NCI-H446 (cell line): ENCODE measurements at regions not wholly inside any gene's neighbourhood (a gene's known extent, or its start where the extent isn't known, plus 50 kb on each side); places are given as distances from the start of the nearest gene placed in this dataset.

Experiments used
- DNase-seq, 2 experiments: peaks; one replicate each; lab custom pipeline; 2025; lab: John Stamatoyannopoulos, UW

- peak in 1 of 2 experiments; percentile 37 for DNase-seq
Observed at GRCh38 chr1:76763738-76764137, 103.5 kb upstream of the ST6GALNAC5 start.

DNA sequence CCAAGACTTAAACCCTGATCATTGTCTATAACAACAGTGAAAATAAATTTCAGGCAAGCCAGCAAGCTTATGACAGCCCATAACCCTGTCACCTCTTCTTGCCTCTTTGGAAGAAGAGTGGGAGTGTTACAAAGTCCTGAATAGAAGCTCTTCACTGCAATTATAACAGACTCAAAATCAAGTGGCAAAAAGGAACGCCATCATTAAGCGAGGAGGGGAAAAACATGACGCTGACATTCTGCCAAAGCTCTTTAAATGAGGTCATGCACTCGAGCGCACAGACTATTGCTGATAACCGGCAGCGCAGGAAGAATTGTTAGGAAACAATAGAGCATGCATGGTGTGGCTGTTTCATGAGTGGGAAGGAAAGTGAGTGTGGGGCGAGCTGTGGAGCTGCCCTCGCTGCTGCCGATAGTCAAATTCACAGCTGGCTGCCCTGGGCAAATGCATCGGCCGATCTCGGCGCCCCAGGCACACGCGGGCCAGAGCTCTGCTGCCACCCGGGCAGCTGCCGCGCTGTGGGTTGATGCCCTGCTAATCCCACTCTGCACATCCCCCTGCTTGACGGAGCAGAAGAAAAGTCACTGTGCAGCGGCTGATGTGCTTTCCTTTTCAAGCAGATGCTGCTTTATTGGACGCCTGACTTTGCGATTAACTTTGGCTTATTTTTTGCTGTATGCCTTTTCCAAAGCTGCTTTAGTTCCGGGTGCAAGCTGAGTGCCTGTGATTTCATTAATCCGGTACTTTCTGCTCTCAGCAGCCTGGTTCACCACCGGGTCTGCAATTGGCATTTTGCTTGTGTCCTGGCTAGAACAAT is 102.4 kb upstream of the ST6GALNAC5 start:
- peak; percentile 11 to 36 for DNase-seq

DNA sequence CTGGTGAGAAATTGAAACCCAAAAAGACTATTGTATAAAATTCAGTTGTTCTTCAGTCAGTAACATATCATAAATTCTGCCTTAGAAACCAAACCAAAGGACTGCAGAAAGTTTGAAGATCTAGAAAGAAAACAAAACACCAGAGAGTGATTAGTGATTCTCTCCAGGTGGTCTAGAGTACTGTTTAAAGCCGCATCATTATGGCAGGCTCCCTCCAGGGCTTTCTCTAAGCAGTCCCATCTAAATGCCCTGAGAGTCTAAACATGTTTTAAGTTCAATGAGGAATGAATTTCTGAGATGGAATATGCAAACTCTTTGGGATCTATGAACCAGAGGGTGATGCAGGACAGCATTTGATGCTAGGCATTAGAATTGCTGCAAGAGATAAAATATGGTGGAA is 100.9 kb upstream of the ST6GALNAC5 start:
- no peak for DNase-seq

DNA sequence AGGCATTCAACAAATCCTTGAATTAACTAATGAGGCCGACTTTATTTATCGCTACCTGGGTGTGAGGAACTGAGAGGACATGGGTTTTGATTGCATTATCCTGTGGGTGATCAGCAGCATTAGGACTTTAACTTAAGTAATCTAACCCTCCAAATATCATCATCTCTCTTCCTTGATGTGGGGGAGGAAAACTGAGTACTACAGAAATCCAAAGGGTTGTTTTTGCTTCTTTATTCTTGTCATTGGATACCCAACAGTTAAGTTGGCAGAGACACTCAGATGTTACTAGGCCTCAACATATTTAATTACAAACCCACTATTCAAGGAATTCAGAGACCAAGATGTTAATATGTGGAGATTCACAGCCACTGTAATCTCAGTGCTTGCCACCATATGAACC is 97.4 kb upstream of the ST6GALNAC5 start:
- no peak for DNase-seq

DNA sequence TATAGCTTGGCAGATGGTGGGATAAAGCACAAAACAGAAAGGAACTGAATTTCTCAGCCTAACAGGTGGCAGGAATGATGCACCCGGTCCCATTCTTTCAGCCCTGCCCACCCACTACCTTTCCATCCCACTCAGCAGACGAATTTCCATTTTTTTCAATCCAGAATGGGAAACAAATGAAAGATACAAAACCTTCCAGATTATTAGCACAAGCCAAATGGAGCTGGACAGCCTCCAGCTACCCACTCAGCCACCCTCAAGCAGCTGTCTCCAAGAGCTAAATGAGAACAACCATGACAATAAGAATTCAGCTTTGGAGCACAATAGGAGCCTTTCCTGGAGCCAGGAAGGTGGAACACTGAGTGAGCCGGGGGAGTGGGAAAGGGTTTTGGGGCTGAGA is 96.3 kb upstream of the ST6GALNAC5 start:
- peak; percentile 53 to 91 for DNase-seq

- DNase-seq = no peak
Observed at GRCh38 chr1:76781447-76781846, 85.8 kb upstream of the ST6GALNAC5 start.

- no peak for DNase-seq
Observed at GRCh38 chr1:76782809-76783208, 84.5 kb upstream of the ST6GALNAC5 start.

DNA sequence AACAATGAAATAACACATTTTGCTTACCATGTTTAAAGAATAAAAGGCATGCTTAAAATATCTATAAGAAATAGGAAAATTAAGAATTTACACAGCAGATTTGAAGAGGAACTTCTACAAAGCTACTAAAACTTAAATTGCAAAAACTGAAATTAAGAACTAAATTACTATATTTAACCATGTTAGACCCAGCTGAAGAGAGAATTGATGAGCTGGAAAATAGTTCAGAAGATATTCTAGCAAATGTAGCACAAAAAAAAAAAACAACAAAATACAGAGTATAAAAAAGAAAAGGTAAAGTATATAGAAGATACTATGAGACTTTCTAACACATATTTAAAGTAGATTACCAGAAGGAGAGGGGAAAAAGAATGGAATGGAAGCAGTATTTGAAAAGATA is 82.8 kb upstream of the ST6GALNAC5 start:
- DNase-seq = no peak

GRCh38 chr1:76786222-76786621 is 81.1 kb upstream of the ST6GALNAC5 start:
- peak in 1 of 2 experiments; percentile 25 for DNase-seq

DNA sequence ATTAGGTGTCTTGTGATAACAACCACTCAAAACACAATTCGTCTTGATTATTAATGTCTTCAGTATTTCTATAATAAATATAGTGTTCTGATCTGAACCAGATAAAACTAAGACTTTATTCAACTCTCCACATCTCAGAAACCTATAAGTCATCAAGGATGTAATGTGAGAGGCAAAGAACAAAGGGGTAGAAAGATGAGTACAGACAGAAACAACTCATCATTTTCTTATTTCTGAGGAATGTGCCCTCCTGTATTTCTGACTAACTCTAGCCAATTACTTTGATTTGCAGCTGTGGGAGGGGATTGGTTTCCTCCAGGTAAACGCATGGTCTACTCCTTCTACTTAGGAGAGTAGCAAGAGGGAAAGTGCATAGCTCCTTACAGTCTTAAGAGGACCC is 73.7 kb upstream of the ST6GALNAC5 start:
- no peak for DNase-seq

- DNase-seq = peak; percentile 68 to 90
Observed at GRCh38 chr1:76799700-76800099, 67.6 kb upstream of the ST6GALNAC5 start.

GRCh38 chr1:76802094-76802493 is 65.2 kb upstream of the ST6GALNAC5 start:
- peak in 1 of 2 experiments; percentile 74 for DNase-seq

- DNase-seq = no peak
Observed at GRCh38 chr1:76807543-76808260, 59.6 kb upstream of the ST6GALNAC5 start.
